Activated CD8-positive, alpha-beta memory T cell treated with anti-CD3 and anti-CD28 coated beads for 1 hour (primary cell): ENCODE measurements at regions not wholly inside any gene's neighbourhood (a gene's known extent, or its start where the extent isn't known, plus 50 kb on each side); places are given as distances from the start of the nearest gene placed in this dataset.
"Not testable (repeated sequence)": the region's sequence is repeated elsewhere in the genome, so short reads cannot be mapped to it uniquely, and the experiment has no call there.

ENCODE experiments used
- DNase-seq, 2 donors: peaks; one replicate each; pipeline ENCODE4 v3.0.0-alpha.2; 2020; ENCODE audit warnings: low read depth in 1 of 2; ENCODE audit errors: extremely low read depth in 1 of 2

GRCh38 chr1:65581119-65581518 lies 160.7 kb downstream of the LEPR start:
- DNase-seq = no peak

GRCh38 chr1:65584399-65584798 lies 163.9 kb downstream of the LEPR start:
- no peak for DNase-seq

GRCh38 chr1:65590279-65590678 lies 169.8 kb downstream of the LEPR start:
- DNase-seq = no peak

- DNase-seq = no peak
Observed at GRCh38 chr1:65593516-65593915, 173.0 kb downstream of the LEPR start.

- no peak for DNase-seq
Observed at GRCh38 chr1:65595724-65596123, 175.3 kb downstream of the LEPR start.

- DNase-seq = no peak
Observed at GRCh38 chr1:65596768-65597167, 176.3 kb downstream of the LEPR start.

- DNase-seq = no peak
Observed at GRCh38 chr1:65605621-65606020, 185.2 kb downstream of the LEPR start.

GRCh38 chr1:65606426-65606825 lies 186.0 kb downstream of the LEPR start:
- DNase-seq = no peak

GRCh38 chr1:65613884-65614283 lies 178.8 kb upstream of the PDE4B start:
- no peak for DNase-seq

- no peak for DNase-seq
Observed at GRCh38 chr1:65615859-65616258, 176.8 kb upstream of the PDE4B start.

GRCh38 chr1:65621721-65622120 lies 171.0 kb upstream of the PDE4B start:
- DNase-seq = not testable (repeated sequence)

- DNase-seq = no peak
Observed at GRCh38 chr1:65623895-65624294, 168.8 kb upstream of the PDE4B start.

- DNase-seq = no peak
Observed at GRCh38 chr1:65625528-65625927, 167.2 kb upstream of the PDE4B start.

- DNase-seq = no peak
Observed at GRCh38 chr1:65626003-65626402, 166.7 kb upstream of the PDE4B start.

- no peak for DNase-seq
Observed at GRCh38 chr1:65629788-65630187, 162.9 kb upstream of the PDE4B start.

- no peak for DNase-seq
Observed at GRCh38 chr1:65630855-65631254, 161.8 kb upstream of the PDE4B start.

GRCh38 chr1:65632235-65632634 lies 160.5 kb upstream of the PDE4B start:
- no peak for DNase-seq

- no peak for DNase-seq
Observed at GRCh38 chr1:65640046-65640445, 152.6 kb upstream of the PDE4B start.

- DNase-seq = not testable (repeated sequence)
Observed at GRCh38 chr1:65649185-65649584, 143.5 kb upstream of the PDE4B start.

- no peak for DNase-seq
Observed at GRCh38 chr1:65650682-65651081, 142.0 kb upstream of the PDE4B start.

- DNase-seq = not testable (repeated sequence)
Observed at GRCh38 chr1:65654526-65654925, 138.2 kb upstream of the PDE4B start.

GRCh38 chr1:65657609-65658008 lies 135.1 kb upstream of the PDE4B start:
- not testable (repeated sequence) for DNase-seq

GRCh38 chr1:65658122-65658521 lies 134.6 kb upstream of the PDE4B start:
- no peak for DNase-seq

- no peak for DNase-seq
Observed at GRCh38 chr1:65668368-65668767, 124.3 kb upstream of the PDE4B start.
